ENCODE measurements at regions not wholly inside any gene's neighbourhood (a gene's known extent, or its start where the extent isn't known, plus 50 kb on each side); places are given as distances from the start of the nearest gene placed in this dataset.

DNA sequence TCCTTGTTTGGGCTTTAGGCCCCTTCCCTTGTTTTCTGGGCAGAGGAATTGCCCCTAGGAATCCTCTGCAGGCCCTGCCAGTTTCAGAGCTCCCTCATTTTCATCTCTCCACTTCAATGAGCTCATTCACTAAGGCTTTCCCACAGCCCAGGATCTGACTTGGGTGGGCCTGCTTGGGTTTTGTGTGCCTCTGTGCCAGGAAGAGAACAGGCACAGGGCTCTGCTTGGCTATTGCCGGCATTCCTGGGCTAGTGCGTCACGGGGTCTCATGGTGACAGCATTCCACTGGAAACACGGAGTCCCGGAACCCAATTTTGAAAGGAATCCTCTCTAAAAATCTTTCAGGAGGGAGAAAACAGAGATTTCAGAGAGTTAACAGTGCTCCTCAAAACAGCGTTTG is 150.5 kb downstream of the VCX3A start:
- DNase-seq (ENCODE audit: low read depth): no peak
- no peak overlapping the region for H3K4me3 ChIP-seq (ENCODE audit: low read length)

DNA sequence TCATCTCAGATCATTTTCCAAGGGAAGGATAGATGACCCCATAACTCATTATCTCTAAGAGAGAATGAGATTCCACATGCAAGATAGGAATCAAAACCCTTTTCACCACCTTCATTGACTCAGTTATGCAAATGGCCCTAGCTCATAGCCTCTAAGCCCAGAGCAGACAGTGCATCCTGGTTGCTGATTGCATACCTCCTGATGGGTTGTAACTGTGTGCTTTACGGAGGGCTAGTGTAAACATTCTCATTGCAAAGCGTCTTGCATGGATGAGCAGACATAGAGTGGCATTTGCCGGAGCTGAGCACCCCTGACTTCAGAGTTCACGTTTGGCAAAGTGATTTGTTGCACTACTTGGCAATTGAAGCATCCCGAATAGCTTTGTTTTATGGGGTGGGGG is 151.0 kb downstream of the VCX3A start:
- no peak for DNase-seq (ENCODE audit: low read depth)
- H3K4me3 ChIP-seq (ENCODE audit: low read length): no peak overlapping the region
- TF ChIP-seq, protein P1, sequence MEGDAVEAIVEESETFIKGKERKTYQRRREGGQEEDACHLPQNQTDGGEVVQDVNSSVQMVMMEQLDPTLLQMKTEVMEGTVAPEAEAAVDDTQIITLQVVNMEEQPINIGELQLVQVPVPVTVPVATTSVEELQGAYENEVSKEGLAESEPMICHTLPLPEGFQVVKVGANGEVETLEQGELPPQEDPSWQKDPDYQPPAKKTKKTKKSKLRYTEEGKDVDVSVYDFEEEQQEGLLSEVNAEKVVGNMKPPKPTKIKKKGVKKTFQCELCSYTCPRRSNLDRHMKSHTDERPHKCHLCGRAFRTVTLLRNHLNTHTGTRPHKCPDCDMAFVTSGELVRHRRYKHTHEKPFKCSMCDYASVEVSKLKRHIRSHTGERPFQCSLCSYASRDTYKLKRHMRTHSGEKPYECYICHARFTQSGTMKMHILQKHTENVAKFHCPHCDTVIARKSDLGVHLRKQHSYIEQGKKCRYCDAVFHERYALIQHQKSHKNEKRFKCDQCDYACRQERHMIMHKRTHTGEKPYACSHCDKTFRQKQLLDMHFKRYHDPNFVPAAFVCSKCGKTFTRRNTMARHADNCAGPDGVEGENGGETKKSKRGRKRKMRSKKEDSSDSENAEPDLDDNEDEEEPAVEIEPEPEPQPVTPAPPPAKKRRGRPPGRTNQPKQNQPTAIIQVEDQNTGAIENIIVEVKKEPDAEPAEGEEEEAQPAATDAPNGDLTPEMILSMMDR (IDR thresholded peaks at IDR 0.05; ENCODE audit: insufficient read depth, low read depth, low read length, missing control alignments): no peak

More for the DNA sequence above, 150.5 kb downstream of the VCX3A start:
- TF ChIP-seq, protein P1 (IDR thresholded peaks at IDR 0.05; ENCODE audit: insufficient read depth, low read depth, low read length, missing control alignments): no peak

DNA sequence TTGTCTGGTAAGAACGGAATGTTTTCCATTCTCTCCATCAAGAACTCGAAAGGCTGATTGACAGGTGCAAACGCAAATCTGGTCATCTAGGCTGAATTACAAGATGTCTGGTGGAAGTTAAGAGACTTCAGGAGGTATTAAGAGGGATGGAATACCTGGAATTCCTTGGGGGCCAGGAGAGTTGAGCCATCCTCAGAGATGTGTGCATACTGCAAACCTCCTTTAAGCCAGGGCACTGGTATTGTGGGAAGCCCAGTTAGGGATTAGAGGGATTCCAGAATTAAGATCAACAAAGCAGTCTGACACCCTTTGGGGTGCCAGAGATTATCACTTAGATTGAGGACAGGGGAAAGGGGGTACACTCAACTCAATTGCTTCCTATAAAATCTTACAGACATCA is 151.4 kb downstream of the VCX3A start:
- no peak overlapping the region for H3K4me3 ChIP-seq (ENCODE audit: low read length)
- no peak for DNase-seq (ENCODE audit: low read depth)
- TF ChIP-seq, protein P1 (IDR thresholded peaks at IDR 0.05; ENCODE audit: insufficient read depth, low read depth, low read length, missing control alignments): no peak

DNA sequence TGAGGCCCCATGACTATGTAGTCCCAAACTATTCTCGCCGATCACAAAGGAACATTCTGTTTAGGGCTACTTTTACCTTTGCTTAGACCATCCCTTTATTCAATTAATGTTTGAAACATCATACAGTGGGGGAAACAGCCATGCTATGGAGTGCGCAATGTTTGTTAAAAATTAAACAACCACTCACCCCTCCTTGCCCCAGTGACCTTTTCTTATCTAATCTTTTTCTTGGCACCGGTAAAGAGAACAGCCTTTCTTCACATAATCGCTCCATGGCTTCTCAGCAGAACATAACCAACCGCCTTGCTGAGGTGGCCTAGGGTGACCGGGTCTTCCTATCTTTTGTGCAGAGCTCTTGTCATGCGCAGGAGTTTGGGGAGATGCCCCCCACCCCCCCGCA is 152.6 kb downstream of the VCX3A start:
- no peak overlapping the region for H3K4me3 ChIP-seq (ENCODE audit: low read length)
- TF ChIP-seq, protein P1 (IDR thresholded peaks at IDR 0.05; ENCODE audit: insufficient read depth, low read depth, low read length, missing control alignments): no peak
- no peak for DNase-seq (ENCODE audit: low read depth)

DNA sequence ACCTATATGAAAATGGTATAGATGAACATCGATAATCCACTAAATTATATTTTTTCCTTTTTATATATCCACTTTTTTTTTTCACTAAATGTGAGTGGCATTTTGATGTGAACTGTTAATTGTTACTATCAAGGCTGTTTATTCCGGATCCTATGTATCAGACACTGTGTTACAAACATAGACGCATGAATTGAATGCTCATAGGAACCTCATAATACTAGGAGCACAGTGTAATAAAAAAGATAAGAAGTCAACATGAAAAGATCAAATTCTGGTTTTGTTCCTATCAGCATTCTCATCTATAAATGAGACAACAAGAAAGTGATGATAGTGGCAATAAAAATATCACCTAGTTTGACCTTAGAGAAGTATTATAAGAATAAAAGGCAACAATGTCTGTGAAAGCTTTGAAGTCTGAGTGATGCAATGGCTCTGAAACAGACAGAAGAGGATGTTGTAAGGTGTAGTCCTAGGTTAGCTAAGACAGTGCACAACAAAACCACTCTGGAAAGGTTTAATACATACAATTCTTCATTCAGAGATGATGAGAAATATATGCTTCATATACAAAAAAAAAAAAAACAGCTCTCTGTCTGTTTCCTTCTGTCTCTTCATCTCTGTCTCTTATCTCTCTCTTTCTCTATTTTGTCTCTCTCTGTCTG is 148.6 kb upstream of the NLGN4X start:
- TF ChIP-seq, protein P1 (IDR thresholded peaks at IDR 0.05; ENCODE audit: insufficient read depth, low read depth, low read length, missing control alignments): no peak
- no peak for DNase-seq (ENCODE audit: low read depth)
- H3K4me3 ChIP-seq (ENCODE audit: low read length): no peak overlapping the region

DNA sequence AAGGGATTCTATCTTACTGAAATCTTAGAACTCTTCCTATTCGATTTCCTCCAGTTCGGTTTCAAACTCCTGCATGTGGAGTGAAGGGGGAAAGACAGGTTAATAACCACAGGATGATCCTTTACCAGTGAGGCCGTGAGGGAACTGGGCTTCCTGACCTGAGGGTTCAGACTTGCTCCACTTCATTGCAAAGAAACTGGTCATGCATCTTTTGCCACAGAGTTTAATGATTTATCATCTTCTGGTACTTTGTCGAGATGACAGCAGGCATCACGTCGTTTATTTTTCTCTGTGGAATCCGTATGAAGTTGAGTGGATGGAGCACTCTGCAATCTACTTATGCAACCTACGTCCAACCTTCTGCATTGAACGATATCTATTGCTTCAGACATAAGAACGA is 145.9 kb upstream of the NLGN4X start:
- DNase-seq (ENCODE audit: low read depth): no peak
- TF ChIP-seq, protein P1 (IDR thresholded peaks at IDR 0.05; ENCODE audit: insufficient read depth, low read depth, low read length, missing control alignments): no peak
- no peak overlapping the region for H3K4me3 ChIP-seq (ENCODE audit: low read length)

DNA sequence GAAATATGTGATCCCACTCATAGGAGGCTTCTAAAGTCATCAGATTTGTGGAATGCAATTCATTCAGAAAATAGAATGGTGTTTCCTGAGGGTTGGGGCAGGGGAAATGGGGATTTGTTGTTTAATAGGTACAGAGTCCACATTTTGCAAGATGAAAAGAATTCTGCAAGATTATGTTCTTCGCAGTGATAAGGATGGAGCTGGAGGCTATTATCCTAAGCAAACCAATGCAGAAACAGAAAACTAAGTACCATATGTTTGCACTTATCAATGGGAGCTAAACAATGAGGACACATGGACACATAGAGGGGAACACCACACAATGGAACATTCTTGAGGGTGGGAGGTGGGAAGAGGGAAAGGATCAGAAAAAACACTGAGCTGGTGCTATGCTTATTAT is 144.3 kb upstream of the NLGN4X start:
- TF ChIP-seq, protein P1 (IDR thresholded peaks at IDR 0.05; ENCODE audit: insufficient read depth, low read depth, low read length, missing control alignments): no peak
- no peak for DNase-seq (ENCODE audit: low read depth)
- H3K4me3 ChIP-seq (ENCODE audit: low read length): no peak overlapping the region

Measured in epithelial cell of esophagus (primary cell).